DND-41 (cell line): ENCODE measurements at regions not wholly inside any gene's neighbourhood (a gene's known extent, or its start where the extent isn't known, plus 50 kb on each side); places are given as distances from the start of the nearest gene placed in this dataset.

ENCODE experiments used
- CTCF ChIP-seq: IDR thresholded peaks from 2 replicates; pipeline ENCODE4 v1.5.1; 2012; ENCODE audit warnings: borderline replicate concordance, low read length, moderate library complexity, mild to moderate bottlenecking; ENCODE audit not compliant: poor library complexity, severe bottlenecking; ENCODE audit errors: extremely low read depth
- EZH2 ChIP-seq: IDR thresholded peaks from 3 replicates; pipeline ENCODE4 v1.6.1; 2012; ENCODE audit warnings: borderline replicate concordance, low read depth, mild to moderate bottlenecking, moderate library complexity, low read length, inconsistent platforms; ENCODE audit not compliant: severe bottlenecking

GRCh38 chr2:67216103-67216502 lies 181.0 kb upstream of the ETAA1 start:
- TF ChIP-seq CTCF (no peak), EZH2 (no peak)
